IMR-90 (cell line): ENCODE measurements at regions not wholly inside any gene's neighbourhood (a gene's known extent, or its start where the extent isn't known, plus 50 kb on each side); places are given as distances from the start of the nearest gene placed in this dataset.

ENCODE experiments used
- ATAC-seq: fragments of 200-7000 bp; cut with Tn5 transposase; 2 replicates; pipeline ENCODE4 v1.9.1; 2020; ENCODE audit warnings: low read depth, mild to moderate bottlenecking, moderate library complexity
- BruUV-seq: library from RNA; stranded (reverse); fragments of 400-500 nt; replicated peaks from 2 replicates; lab custom pipeline; 2021; lab: Mats Ljungman, UMichigan
- CTCF ChIA-PET: fragments of 300-600 bp; formaldehyde crosslinking; extraction: SDS; loops from one replicate; lab custom pipeline; 2021; ENCODE audit warnings: antibody characterized with exemption; lab: Yijun Ruan, JAX
- POLR2A ChIA-PET: fragments of 300-600 bp; sonication (Branson Sonifier 250); formaldehyde crosslinking; loops from one replicate; lab custom pipeline; 2022; ENCODE audit warnings: antibody characterized with exemption; ENCODE audit not compliant: unreplicated experiment; lab: Charles Lee
- DNase-seq: peaks from one replicate; pipeline ENCODE4 v3.0.0; 2013
- H2AFZ ChIP-seq: replicated peaks from 2 replicates; pipeline ENCODE3; 2013; ENCODE audit warnings: low read length, mild to moderate bottlenecking; ENCODE audit not compliant: poor library complexity
- H2AK5ac ChIP-seq: 2 replicates; pipeline ENCODE4 v1.6.1; 2013; ENCODE audit warnings: low read depth, low read length, inconsistent platforms
- H2AK9ac ChIP-seq: replicated peaks from 2 replicates; pipeline ENCODE3; 2013; ENCODE audit warnings: mild to moderate bottlenecking, low read depth, low read length, moderate library complexity; ENCODE audit not compliant: poor library complexity
- H2BK120ac ChIP-seq: 2 replicates; pipeline ENCODE4 v1.6.1; 2013; ENCODE audit warnings: low read depth, low read length, inconsistent platforms
- H2BK15ac ChIP-seq: 3 replicates; pipeline ENCODE4 v1.6.1; 2013; ENCODE audit warnings: low read depth, low read length, inconsistent platforms
- H2BK20ac ChIP-seq: 2 replicates; pipeline ENCODE4 v1.6.1; 2013; ENCODE audit warnings: low read depth, mild to moderate bottlenecking, inconsistent platforms, low read length, moderate library complexity
- H2BK5ac ChIP-seq: 2 replicates; pipeline ENCODE4 v1.6.1; 2013; ENCODE audit warnings: mild to moderate bottlenecking, low read depth, low read length, inconsistent platforms; ENCODE audit not compliant: poor library complexity, severe bottlenecking
- H3K14ac ChIP-seq: replicated peaks from 2 replicates; pipeline ENCODE4 v1.6.1; 2013; ENCODE audit warnings: low read depth, low read length, inconsistent platforms
- H3K18ac ChIP-seq: 2 replicates; pipeline ENCODE4 v1.6.1; 2013; ENCODE audit warnings: low read depth, low read length, control low read depth
- H3K23ac ChIP-seq: 2 replicates; pipeline ENCODE4 v1.6.1; 2013; ENCODE audit warnings: low read depth, low read length, inconsistent platforms
- H3K27ac ChIP-seq: 2 replicates; pipeline ENCODE4 v1.5.1; 2013; ENCODE audit warnings: mild to moderate bottlenecking, control low read depth, low read length; ENCODE audit not compliant: insufficient read depth
- H3K27me3 ChIP-seq: 2 replicates; pipeline ENCODE4 v1.6.1; 2013; ENCODE audit warnings: low read length; ENCODE audit not compliant: control insufficient read depth, insufficient read depth
- H3K36me3 ChIP-seq: 2 replicates; pipeline ENCODE4 v1.6.1; 2013; ENCODE audit warnings: low read length, mixed read lengths; ENCODE audit not compliant: control insufficient read depth, insufficient read depth
- H3K4ac ChIP-seq: 2 replicates; pipeline ENCODE4 v1.6.1; 2013; ENCODE audit warnings: low read depth, low read length, inconsistent platforms
- H3K4me1 ChIP-seq: 2 replicates; pipeline ENCODE4 v1.6.1; 2013; ENCODE audit warnings: low read length, mixed read lengths; ENCODE audit not compliant: control insufficient read depth, insufficient read depth
- H3K4me2 ChIP-seq: 2 replicates; pipeline ENCODE4 v1.6.1; 2013; ENCODE audit warnings: low read depth, mild to moderate bottlenecking, control low read depth, low read length, moderate library complexity
- H3K4me3 ChIP-seq: 2 replicates; pipeline ENCODE4 v1.5.1; 2013; ENCODE audit warnings: low read depth, mild to moderate bottlenecking, control low read depth, low read length, moderate library complexity; ENCODE audit not compliant: insufficient read depth
- H3K56ac ChIP-seq: 2 replicates; pipeline ENCODE4 v1.6.1; 2013; ENCODE audit warnings: low read length, inconsistent platforms; ENCODE audit not compliant: insufficient read depth; ENCODE audit errors: extremely low read depth
- H3K79me1 ChIP-seq, 2 experiments: 2 replicates each; pipeline ENCODE4 v1.6.1; 2013; ENCODE audit warnings: low read length in 2 of 2, inconsistent platforms in 1 of 2, low read depth in 1 of 2
- H3K9ac ChIP-seq: 2 replicates; pipeline ENCODE4 v1.6.1; 2013; ENCODE audit warnings: low read depth, low read length, control low read depth
- H3K9me1 ChIP-seq: 2 replicates; pipeline ENCODE4 v1.6.1; 2013; ENCODE audit warnings: low read length, inconsistent platforms; ENCODE audit not compliant: insufficient read depth
- H3K9me3 ChIP-seq: 2 replicates; pipeline ENCODE4 v1.6.1; 2013; ENCODE audit warnings: low read length; ENCODE audit not compliant: control insufficient read depth, insufficient read depth
- H4K20me1 ChIP-seq: 2 replicates; pipeline ENCODE4 v1.6.1; 2013; ENCODE audit warnings: low read length, inconsistent platforms; ENCODE audit not compliant: insufficient read depth
- H4K5ac ChIP-seq: 2 replicates; pipeline ENCODE4 v1.6.1; 2013; ENCODE audit warnings: mild to moderate bottlenecking, low read depth, low read length, control low read depth
- H4K8ac ChIP-seq, 2 experiments: 2 replicates each; pipeline ENCODE4 v1.6.1; 2013; ENCODE audit warnings: low read depth in 2 of 2, low read length in 2 of 2, control low read depth in 1 of 2, inconsistent platforms in 1 of 2
- H4K91ac ChIP-seq: 2 replicates; pipeline ENCODE4 v1.6.1; 2013; ENCODE audit warnings: low read depth, low read length, inconsistent platforms; ENCODE audit not compliant: insufficient read depth
- BHLHE40 ChIP-seq: fragments of 150-350 bp; IDR thresholded peaks from 2 replicates; pipeline ENCODE4 v1.6.1; 2016; ENCODE audit warnings: mild to moderate bottlenecking, low read depth, low read length
- CEBPB ChIP-seq: IDR thresholded peaks from 2 replicates; pipeline ENCODE4 v1.6.1; 2012; ENCODE audit warnings: low read depth, low read length, improper control_type of control experiment
- CHD1 ChIP-seq: IDR thresholded peaks from 2 replicates; pipeline ENCODE4 v1.6.1; 2012; ENCODE audit warnings: low read depth, low read length, improper control_type of control experiment
- CTCF ChIP-seq: conservative IDR thresholded peaks from 2 replicates; pipeline ENCODE4 v1.5.1; 2012; ENCODE audit warnings: mild to moderate bottlenecking, low read depth, low read length, improper control_type of control experiment
- ELK1 ChIP-seq: fragments of 150-350 bp; IDR thresholded peaks from 2 replicates; pipeline ENCODE4 v1.6.1; 2016; ENCODE audit warnings: low read depth, mild to moderate bottlenecking, low read length, moderate library complexity, borderline replicate concordance
- FOS ChIP-seq: fragments of 150-350 bp; IDR thresholded peaks from 2 replicates; pipeline ENCODE4 v1.6.1; 2016; ENCODE audit warnings: low read depth, low read length
- MAFK ChIP-seq: IDR thresholded peaks from 2 replicates; pipeline ENCODE4 v1.6.1; 2012; ENCODE audit warnings: low read depth, low read length, improper control_type of control experiment
- MAZ ChIP-seq: IDR thresholded peaks from 2 replicates; pipeline ENCODE4 v1.6.1; 2012; ENCODE audit warnings: low read depth, mild to moderate bottlenecking, low read length, improper control_type of control experiment, moderate library complexity, borderline replicate concordance
- MXI1 ChIP-seq: IDR thresholded peaks from 2 replicates; pipeline ENCODE4 v1.6.1; 2012; ENCODE audit warnings: low read depth, mild to moderate bottlenecking, low read length, moderate library complexity, borderline replicate concordance
- NFE2L2 ChIP-seq: fragments of 150-350 bp; IDR thresholded peaks from 2 replicates; pipeline ENCODE4 v1.6.1; 2016; ENCODE audit warnings: low read depth, mild to moderate bottlenecking, low read length
- POLR2A ChIP-seq: IDR thresholded peaks from 2 replicates; pipeline ENCODE4 v1.6.1; 2012; ENCODE audit warnings: mild to moderate bottlenecking, low read depth, low read length
- RAD21 ChIP-seq: IDR thresholded peaks from 2 replicates; pipeline ENCODE4 v1.6.1; 2012; ENCODE audit warnings: low read length, improper control_type of control experiment
- RCOR1 ChIP-seq: IDR thresholded peaks from 2 replicates; pipeline ENCODE4 v1.6.1; 2012; ENCODE audit warnings: mild to moderate bottlenecking, low read length, improper control_type of control experiment; ENCODE audit not compliant: insufficient replicate concordance
- RFX5 ChIP-seq: IDR thresholded peaks from 2 replicates; pipeline ENCODE4 v1.8.0; 2012; ENCODE audit warnings: low read depth, mild to moderate bottlenecking, low read length, moderate library complexity
- SMC3 ChIP-seq: fragments of 150-350 bp; IDR thresholded peaks from 2 replicates; pipeline ENCODE4 v1.6.1; 2016; ENCODE audit warnings: low read depth, mild to moderate bottlenecking, antibody characterized with exemption, low read length, moderate library complexity
- USF2 ChIP-seq: fragments of 150-350 bp; IDR thresholded peaks from 2 replicates; pipeline ENCODE4 v1.6.1; 2017; ENCODE audit warnings: mild to moderate bottlenecking, antibody characterized with exemption, low read length, low read depth
- WGBS, 2 experiments: methylation state at CpG; one replicate each; pipeline versions ENCODE4 v1.1.5 to v1.1.7; 2013; ENCODE audit warnings: missing lambda C conversion rate in 2 of 2; ENCODE audit not compliant: insufficient read length in 1 of 2; ENCODE audit errors: extremely low coverage in 2 of 2; 5-methylcytosine and 5-hydroxymethylcytosine counted together
- dilution Hi-C: fragments of 300-500 bp; cut with HindIII; formaldehyde crosslinking; loops from one replicate; pipeline ENCODE4 v1.14.3; 2018; ENCODE audit warnings: low sequenced_read_pairs; ENCODE audit not compliant: unreplicated experiment
- in situ Hi-C: fragments of 300-500 bp; cut with MboI; formaldehyde crosslinking; loops from 3 replicates; pipeline ENCODE4 v1.14.3; 2019; ENCODE audit warnings: low sequenced_read_pairs, inconsistent platforms, mixed read lengths
- intact Hi-C: fragments of 100-400 bp; cut with micrococcal nuclease; formaldehyde crosslinking; loops from 2 replicates; pipeline ENCODE4 v1.10.0; 2022

GRCh38 chr7:32227746-32228145, 157.5 kb upstream of the PDE1C start:
- H3K79me1 ChIP-seq, result no peaks in the 10 kb centered on the region
- H2AK9ac ChIP-seq, result no peak overlapping the region
- H2BK120ac ChIP-seq, result no peak overlapping the region
- no peak overlapping the region for H3K4me3 ChIP-seq
- no peak overlapping the region for H4K8ac ChIP-seq
- DNase-seq (no peak), ATAC-seq (no peak)
- no peak overlapping the region for H3K56ac ChIP-seq
- H3K27ac ChIP-seq, result no peak overlapping the region
- H4K5ac ChIP-seq, result no peak overlapping the region
- no CpG with 5 or more reads among the region's 1 CpG for WGBS, 2 experiments
- H3K23ac ChIP-seq, result no peak overlapping the region
- no peaks in the 10 kb centered on the region for H4K20me1 ChIP-seq
- in situ Hi-C loops (no loop called here), dilution Hi-C loops (no loop called here), intact Hi-C loops (no loop called here)
- no peak overlapping the region for H3K4me2 ChIP-seq
- CTCF ChIA-PET, result no interaction called here
- no peak overlapping the region for H3K14ac ChIP-seq
- POLR2A ChIA-PET, result no interaction called here
- H3K9me3 ChIP-seq, result no peaks in the 10 kb centered on the region; the same call in 1 of the 2 replicates
- no peak overlapping the region for H2BK15ac ChIP-seq
- no peaks in the 10 kb centered on the region for H3K4me1 ChIP-seq
- BruUV-seq, result no TSS peak
- no peak overlapping the region for H2BK20ac ChIP-seq
- TF ChIP-seq RAD21 (no peak), FOS (no peak), ELK1 (no peak), CEBPB (no peak), CTCF (no peak), MAFK (no peak), MXI1 (no peak), RCOR1 (no peak), RFX5 (no peak), BHLHE40 (no peak), NFE2L2 (no peak), SMC3 (no peak), MAZ (no peak), CHD1 (no peak), POLR2A (no peak), USF2 (no peak)
- no peaks in the 10 kb centered on the region for H3K27me3 ChIP-seq
- H2AFZ ChIP-seq, result no peak overlapping the region
- no peak overlapping the region for H2BK5ac ChIP-seq
- H3K4ac ChIP-seq, result no peak overlapping the region
- H3K18ac ChIP-seq, result no peak overlapping the region
- H3K9ac ChIP-seq, result no peak overlapping the region
- H2AK5ac ChIP-seq, result no peak overlapping the region
- no peaks in the 10 kb centered on the region for H3K9me1 ChIP-seq
- no peak overlapping the region for H4K91ac ChIP-seq
- no peaks in the 10 kb centered on the region for H3K36me3 ChIP-seq
